ENCODE measurements at regions not wholly inside any gene's neighbourhood (a gene's known extent, or its start where the extent isn't known, plus 50 kb on each side); places are given as distances from the start of the nearest gene placed in this dataset.

DNA sequence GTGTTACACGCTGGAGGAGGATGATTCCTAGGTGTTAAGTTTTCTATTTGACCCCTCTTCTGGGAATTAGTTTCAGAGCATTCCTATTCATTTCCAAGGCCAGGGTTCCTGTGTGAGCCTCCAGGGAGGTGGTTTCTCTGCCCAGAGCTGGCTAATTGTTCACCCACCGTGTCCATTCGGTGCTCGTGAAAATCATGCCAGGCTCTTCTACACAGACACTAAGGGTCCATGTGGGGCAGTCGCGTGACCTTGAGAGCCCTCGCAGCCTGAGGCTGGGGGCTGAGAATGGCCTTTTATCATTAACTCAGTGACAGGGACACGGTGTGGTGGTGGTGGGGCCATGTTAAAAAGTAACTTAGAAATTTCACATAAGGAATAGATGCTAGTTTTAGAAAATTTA is 83.7 kb downstream of the EMX2 start:
- 40% methylated on average over 8 of the region's 8 CpGs for whole genome bisulfite sequencing (ENCODE audit: insufficient coverage, insufficient replicate concordance, low lambda C conversion rate, missing lambda C conversion rate)
- ChIA-PET SMC1A (ENCODE audit: uncharacterized antibody, unreplicated experiment) (interaction anchor here (1.4 kb wide), 1 partner anchor 16 kb away, joined by 3 read pairs; no protein-coding TSS in a partner anchor), RAD21 (ENCODE audit: unreplicated experiment) (no interaction called here), CTCF (interaction anchor here (1.4 kb wide), 1 partner anchor 28 kb away, joined by 4 read pairs; no protein-coding TSS in a partner anchor), POLR2A (no interaction called here)
- intact Hi-C loops (cut with micrococcal nuclease; ENCODE audit: unreplicated experiment) = no loop called here
- ATAC-seq = no peak
- Histone ChIP-seq H3K36me3 (ENCODE audit: control insufficient read depth in 2 of 2, insufficient read depth in 2 of 2, low read length in 1 of 2) (no peaks in the 10 kb centered on the region), H3K27ac (ENCODE audit: control insufficient read depth, insufficient read depth) (no peak overlapping the region), H3K9me3 (replicated peaks; ENCODE audit: control insufficient read depth, insufficient read depth, low read length) (no peaks in the 10 kb centered on the region; the same call in 1 of the 3 replicates), H3K79me2 (ENCODE audit: control insufficient read depth, insufficient read depth, low read length) (no peaks in the 10 kb centered on the region), H3K4me1 (ENCODE audit: control insufficient read depth, insufficient read depth, low read length) (no peaks in the 10 kb centered on the region), H4K20me1 (ENCODE audit: control insufficient read depth, insufficient read depth) (no peaks in the 10 kb centered on the region), H3K9ac (ENCODE audit: control insufficient read depth, insufficient read depth, low read length) (no peak overlapping the region), H3K4me2 (ENCODE audit: control insufficient read depth, insufficient read depth) (no peak overlapping the region), H3K4me3 (no peak overlapping the region), H3K27me3 (replicated peaks in 1 of 2; ENCODE audit: control insufficient read depth in 2 of 2, insufficient read depth in 2 of 2, low read length in 1 of 2) (no peaks in the 10 kb centered on the region), H2AFZ (ENCODE audit: control insufficient read depth, low read depth, low read length) (no peak overlapping the region)
- no TSS peak for BruUV-seq (replicated peaks)
- no peak for DNase-seq (ENCODE audit: low read depth, low spot score)
- in situ Hi-C loops (cut with MboI) = no loop called here
- no peak for FAIRE-seq
- TF ChIP-seq FOS (IDR thresholded peaks at IDR 0.05; ENCODE audit: borderline replicate concordance, extremely low read depth, insufficient read length) (no peak), ELK1 (IDR thresholded peaks at IDR 0.05; ENCODE audit: low read depth, low read length) (no peak), SKIL (IDR thresholded peaks at IDR 0.05; ENCODE audit: low read depth, poor library complexity, severe bottlenecking) (no peak), BCLAF1 (IDR thresholded peaks at IDR 0.05) (no peak), PAX5 (IDR thresholded peaks at IDR 0.05; ENCODE audit: borderline replicate concordance, low read depth, low read length) (no peak), MEF2B (IDR thresholded peaks at IDR 0.05; ENCODE audit: partially characterized antibody, poor library complexity, severe bottlenecking) (no peak), PKNOX1 (IDR thresholded peaks at IDR 0.05) (no peak), SMAD5 (IDR thresholded peaks at IDR 0.05; ENCODE audit: low read depth) (no peak), BRCA1 (IDR thresholded peaks at IDR 0.05; ENCODE audit: low read depth, low read length) (no peak)
- TF ChIP-seq, protein P1, sequence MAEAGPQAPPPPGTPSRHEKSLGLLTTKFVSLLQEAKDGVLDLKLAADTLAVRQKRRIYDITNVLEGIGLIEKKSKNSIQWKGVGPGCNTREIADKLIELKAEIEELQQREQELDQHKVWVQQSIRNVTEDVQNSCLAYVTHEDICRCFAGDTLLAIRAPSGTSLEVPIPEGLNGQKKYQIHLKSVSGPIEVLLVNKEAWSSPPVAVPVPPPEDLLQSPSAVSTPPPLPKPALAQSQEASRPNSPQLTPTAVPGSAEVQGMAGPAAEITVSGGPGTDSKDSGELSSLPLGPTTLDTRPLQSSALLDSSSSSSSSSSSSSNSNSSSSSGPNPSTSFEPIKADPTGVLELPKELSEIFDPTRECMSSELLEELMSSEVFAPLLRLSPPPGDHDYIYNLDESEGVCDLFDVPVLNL (IDR thresholded peaks at IDR 0.05; ENCODE audit: low read depth, low read length) = no peak
- TF ChIP-seq, protein P2, sequence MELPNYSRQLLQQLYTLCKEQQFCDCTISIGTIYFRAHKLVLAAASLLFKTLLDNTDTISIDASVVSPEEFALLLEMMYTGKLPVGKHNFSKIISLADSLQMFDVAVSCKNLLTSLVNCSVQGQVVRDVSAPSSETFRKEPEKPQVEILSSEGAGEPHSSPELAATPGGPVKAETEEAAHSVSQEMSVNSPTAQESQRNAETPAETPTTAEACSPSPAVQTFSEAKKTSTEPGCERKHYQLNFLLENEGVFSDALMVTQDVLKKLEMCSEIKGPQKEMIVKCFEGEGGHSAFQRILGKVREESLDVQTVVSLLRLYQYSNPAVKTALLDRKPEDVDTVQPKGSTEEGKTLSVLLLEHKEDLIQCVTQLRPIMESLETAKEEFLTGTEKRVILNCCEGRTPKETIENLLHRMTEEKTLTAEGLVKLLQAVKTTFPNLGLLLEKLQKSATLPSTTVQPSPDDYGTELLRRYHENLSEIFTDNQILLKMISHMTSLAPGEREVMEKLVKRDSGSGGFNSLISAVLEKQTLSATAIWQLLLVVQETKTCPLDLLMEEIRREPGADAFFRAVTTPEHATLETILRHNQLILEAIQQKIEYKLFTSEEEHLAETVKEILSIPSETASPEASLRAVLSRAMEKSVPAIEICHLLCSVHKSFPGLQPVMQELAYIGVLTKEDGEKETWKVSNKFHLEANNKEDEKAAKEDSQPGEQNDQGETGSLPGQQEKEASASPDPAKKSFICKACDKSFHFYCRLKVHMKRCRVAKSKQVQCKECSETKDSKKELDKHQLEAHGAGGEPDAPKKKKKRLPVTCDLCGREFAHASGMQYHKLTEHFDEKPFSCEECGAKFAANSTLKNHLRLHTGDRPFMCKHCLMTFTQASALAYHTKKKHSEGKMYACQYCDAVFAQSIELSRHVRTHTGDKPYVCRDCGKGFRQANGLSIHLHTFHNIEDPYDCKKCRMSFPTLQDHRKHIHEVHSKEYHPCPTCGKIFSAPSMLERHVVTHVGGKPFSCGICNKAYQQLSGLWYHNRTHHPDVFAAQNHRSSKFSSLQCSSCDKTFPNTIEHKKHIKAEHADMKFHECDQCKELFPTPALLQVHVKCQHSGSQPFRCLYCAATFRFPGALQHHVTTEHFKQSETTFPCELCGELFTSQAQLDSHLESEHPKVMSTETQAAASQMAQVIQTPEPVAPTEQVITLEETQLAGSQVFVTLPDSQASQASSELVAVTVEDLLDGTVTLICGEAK (IDR thresholded peaks at IDR 0.05; ENCODE audit: borderline replicate concordance) = no peak

Measured in GM12878 (cell line).